GM23338 (cell line): ENCODE measurements at regions not wholly inside any gene's neighbourhood (a gene's known extent, or its start where the extent isn't known, plus 50 kb on each side); places are given as distances from the start of the nearest gene placed in this dataset.

ENCODE experiments used
- ATAC-seq: fragments of 200-7000 bp; cut with Tn5 transposase; 3 replicates; pipeline ENCODE4 v1.9.1; 2020
- DNase-seq: peaks from one replicate; pipeline ENCODE4 v3.0.0-alpha.2; 2015; ENCODE audit warnings: low spot score
- H2AFZ ChIP-seq: fragments of 200-600 bp; sonication (generic); 2 replicates; pipeline ENCODE4 v1.8.0; 2016; ENCODE audit warnings: antibody characterized with exemption, mild to moderate bottlenecking, moderate library complexity
- H3F3A ChIP-seq: fragments of 200-600 bp; sonication (generic); replicated peaks from 2 replicates; pipeline ENCODE4 v1.8.0; 2017; ENCODE audit warnings: antibody characterized with exemption, mixed run types, low read depth
- H3K27ac ChIP-seq: fragments of 200-600 bp; sonication (generic); 2 replicates; pipeline ENCODE4 v1.6.1; 2016; ENCODE audit warnings: low read depth
- H3K27me3 ChIP-seq: fragments of 200-600 bp; sonication (generic); 2 replicates; pipeline ENCODE4 v1.8.0; 2016; ENCODE audit warnings: mild to moderate bottlenecking, mixed run types, moderate library complexity; ENCODE audit not compliant: insufficient read depth
- H3K36me3 ChIP-seq: fragments of 200-600 bp; sonication (generic); 2 replicates; pipeline ENCODE4 v1.8.0; 2016; ENCODE audit warnings: mild to moderate bottlenecking; ENCODE audit not compliant: insufficient read depth
- H3K4me1 ChIP-seq: fragments of 200-600 bp; sonication (generic); 2 replicates; pipeline ENCODE4 v1.8.0; 2016; ENCODE audit warnings: mild to moderate bottlenecking, moderate library complexity; ENCODE audit not compliant: insufficient read depth
- H3K4me2 ChIP-seq: fragments of 200-600 bp; sonication (generic); 2 replicates; pipeline ENCODE4 v1.7.1; 2017; ENCODE audit warnings: mixed run types
- H3K4me3 ChIP-seq: fragments of 200-600 bp; sonication (generic); 2 replicates; pipeline ENCODE4 v1.6.1; 2016; ENCODE audit warnings: mixed run types
- H3K79me2 ChIP-seq: fragments of 200-600 bp; sonication (generic); replicated peaks from 2 replicates; pipeline ENCODE4 v1.8.0; 2017; ENCODE audit warnings: mild to moderate bottlenecking; ENCODE audit not compliant: insufficient read depth
- H3K9me2 ChIP-seq: fragments of 200-600 bp; sonication (generic); 2 replicates; pipeline ENCODE4 v1.8.0; 2017; ENCODE audit not compliant: insufficient read depth
- H4K20me1 ChIP-seq: fragments of 200-600 bp; sonication (generic); replicated peaks from 2 replicates; pipeline ENCODE4 v1.8.0; 2017; ENCODE audit warnings: mild to moderate bottlenecking; ENCODE audit not compliant: insufficient read depth
- H3K27ac Mint-ChIP-seq: 2 replicates; pipeline ENCODE4 v1.8.0; 2020; ENCODE audit warnings: inconsistent platforms, mild to moderate bottlenecking, moderate library complexity, mixed read lengths
- H3K27me3 Mint-ChIP-seq: 3 replicates; pipeline ENCODE4 v1.8.0; 2022; ENCODE audit warnings: low read depth, mild to moderate bottlenecking, moderate library complexity, mixed read lengths, inconsistent platforms; ENCODE audit not compliant: insufficient read depth, poor library complexity
- H3K36me3 Mint-ChIP-seq: 3 replicates; pipeline ENCODE4 v1.8.0; 2021; ENCODE audit warnings: low read depth, mild to moderate bottlenecking, inconsistent platforms, moderate library complexity, mixed read lengths
- H3K4me1 Mint-ChIP-seq: 3 replicates; pipeline ENCODE4 v1.8.0; 2020; ENCODE audit warnings: mild to moderate bottlenecking, inconsistent platforms, mixed read lengths
- H3K4me3 Mint-ChIP-seq: 3 replicates; pipeline ENCODE4 v1.8.0; 2021; ENCODE audit warnings: moderate library complexity, mild to moderate bottlenecking, inconsistent platforms, mixed read lengths
- H3K9me3 Mint-ChIP-seq: 3 replicates; pipeline ENCODE4 v1.8.0; 2020; ENCODE audit warnings: moderate library complexity, mild to moderate bottlenecking, inconsistent platforms, mixed read lengths
- CREB1 ChIP-seq: fragments of 250-450 bp; sonication (Bioruptor Pico); IDR thresholded peaks from 2 replicates; pipeline ENCODE4 v1.5.0; 2020; ENCODE audit warnings: low read depth, mild to moderate bottlenecking, moderate library complexity
- CTCF ChIP-seq, 2 experiments: fragments of 200-600 bp in 1 of 2; sonication (generic) in 1 of 2; conservative IDR thresholded peaks; 2 replicates each; pipeline versions ENCODE4 v1.5.1 to v1.6.1; 2016 to 2017; ENCODE audit warnings: antibody characterized with exemption in 2 of 2, low read depth in 2 of 2, mild to moderate bottlenecking in 2 of 2, moderate library complexity in 1 of 2
- NANOG ChIP-seq: IDR thresholded peaks from 2 replicates; pipeline ENCODE4 v1.6.1; 2016; ENCODE audit warnings: antibody characterized with exemption, borderline replicate concordance
- POLR2AphosphoS5 ChIP-seq: IDR thresholded peaks from 2 replicates; pipeline ENCODE4 v1.6.1; 2016; ENCODE audit warnings: antibody characterized with exemption, low read depth
- STAT1 ChIP-seq: IDR thresholded peaks from one replicate; pipeline ENCODE4 v1.6.1; 2016; ENCODE audit warnings: antibody characterized with exemption; ENCODE audit not compliant: unreplicated experiment
- ZNF114 ChIP-seq: fragments of 250-450 bp; sonication (Bioruptor Pico); IDR thresholded peaks from 2 replicates; pipeline ENCODE4 v1.5.0; 2020; ENCODE audit warnings: mild to moderate bottlenecking, moderate library complexity
- ZNF331 ChIP-seq: fragments of 250-450 bp; sonication (Bioruptor Pico); IDR thresholded peaks from 2 replicates; pipeline ENCODE4 v1.5.0; 2020; ENCODE audit warnings: low read depth, mild to moderate bottlenecking, moderate library complexity
- TF ChIP-seq, protein P1 (sequence below): IDR thresholded peaks from 2 replicates; pipeline ENCODE4 v1.6.1; 2016; ENCODE audit warnings: antibody characterized with exemption
- TF ChIP-seq, protein P2 (sequence below): IDR thresholded peaks from one replicate; pipeline ENCODE4 v1.6.1; 2018; ENCODE audit warnings: antibody characterized with exemption; ENCODE audit not compliant: unreplicated experiment

DNA sequence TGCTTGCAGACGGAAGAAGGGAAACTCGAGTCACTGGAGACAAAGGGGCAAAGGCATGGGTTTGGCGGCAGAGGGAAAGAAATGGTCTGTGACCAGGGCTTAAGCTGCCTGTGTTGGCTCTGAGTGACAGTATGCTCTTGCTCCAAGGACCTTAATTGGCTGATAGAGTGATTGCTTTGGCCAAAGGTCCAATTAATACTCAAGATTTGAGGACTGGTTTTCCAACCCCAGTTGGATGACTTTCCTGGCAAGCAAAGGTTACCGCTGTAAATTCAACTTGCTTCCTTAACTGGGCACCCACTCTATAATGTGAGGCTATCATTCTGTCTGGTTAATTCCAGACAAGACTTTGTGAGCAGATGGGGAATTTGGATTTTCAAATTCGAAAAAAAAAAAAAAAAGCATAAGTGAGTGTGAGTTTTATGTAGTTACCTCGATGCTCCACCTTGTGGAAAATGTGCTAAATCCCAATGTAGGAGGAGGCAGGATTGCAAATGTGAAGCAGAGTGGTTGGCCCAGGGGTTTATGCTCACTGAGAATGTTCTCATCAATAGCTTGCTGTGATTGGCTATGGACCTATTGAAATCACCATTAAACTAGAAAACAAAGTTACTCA, 150.7 kb upstream of the GMDS start:
- H3K4me2 ChIP-seq, result no peak overlapping the region
- H3K79me2 ChIP-seq, result no peaks in the 10 kb centered on the region
- no peaks in the 10 kb centered on the region for H3K27me3 ChIP-seq
- H3K4me3 ChIP-seq, result no peak overlapping the region
- no peak overlapping the region for H3K27ac ChIP-seq
- no peaks in the 10 kb centered on the region for H3K36me3 ChIP-seq
- peaks cover 15% of the 10 kb centered on the region for H3K9me3 Mint-ChIP-seq
- no peaks in the 10 kb centered on the region for H3K9me2 ChIP-seq
- DNase-seq, result peak; percentile 28
- H3K4me1 ChIP-seq, result no peaks in the 10 kb centered on the region
- no peak overlapping the region for H3K4me3 Mint-ChIP-seq
- H4K20me1 ChIP-seq, result no peaks in the 10 kb centered on the region
- TF ChIP-seq CTCF (conservative IDR thresholded peaks at IDR 0.05; ENCODE audit: low read depth in 2 of 2) (peak in 1 of 2 experiments; percentile 44; a peak in 2 of 4 replicates), ZNF114 (CRISPR knock-in tag) (no peak)
- H2AFZ ChIP-seq, result no peak overlapping the region
- H3K27ac Mint-ChIP-seq, result no peak overlapping the region
- H3K36me3 Mint-ChIP-seq, result peaks cover 9% of the 10 kb centered on the region; the same call in 2 of the 3 replicates
- peaks cover 5% of the 10 kb centered on the region for H3K27me3 Mint-ChIP-seq
- ATAC-seq, result peak; percentile 34; the same call in 2 of the 3 replicates
- no peaks in the 10 kb centered on the region for H3F3A ChIP-seq
- no peaks in the 10 kb centered on the region for H3K4me1 Mint-ChIP-seq

DNA sequence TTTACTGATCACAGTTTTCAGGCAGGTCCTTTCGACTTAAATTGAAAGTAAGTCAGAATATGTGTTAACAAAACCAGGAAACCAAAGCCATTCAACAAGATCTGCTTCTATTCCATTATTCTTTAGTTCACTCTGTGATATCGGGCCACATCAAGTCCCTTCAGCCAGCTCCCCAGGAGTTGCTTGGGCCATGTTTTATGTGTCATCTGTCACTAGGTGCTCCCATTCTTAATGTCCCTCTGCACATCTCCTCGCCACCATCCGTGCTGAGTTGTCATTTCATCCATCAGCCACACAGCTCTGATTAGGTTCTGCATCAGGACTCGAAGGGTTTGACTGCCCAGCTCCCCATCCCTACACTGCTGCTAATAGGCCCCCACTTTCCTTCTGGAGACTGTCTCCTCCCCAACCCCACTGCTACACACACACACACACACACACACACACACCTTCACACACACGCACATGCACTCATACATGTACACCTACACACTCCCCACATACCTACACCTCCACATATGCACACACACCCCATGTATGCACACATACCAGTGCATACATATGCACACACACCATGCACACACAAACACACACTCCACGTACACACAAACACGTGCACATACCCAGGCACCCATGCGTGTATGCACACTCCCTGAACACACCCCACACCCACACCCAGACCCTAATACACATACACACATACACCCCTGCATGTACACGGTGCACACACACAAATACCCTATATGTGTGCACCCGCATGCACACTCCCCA, 143.3 kb upstream of the GMDS start:
- TF ChIP-seq, protein P1, sequence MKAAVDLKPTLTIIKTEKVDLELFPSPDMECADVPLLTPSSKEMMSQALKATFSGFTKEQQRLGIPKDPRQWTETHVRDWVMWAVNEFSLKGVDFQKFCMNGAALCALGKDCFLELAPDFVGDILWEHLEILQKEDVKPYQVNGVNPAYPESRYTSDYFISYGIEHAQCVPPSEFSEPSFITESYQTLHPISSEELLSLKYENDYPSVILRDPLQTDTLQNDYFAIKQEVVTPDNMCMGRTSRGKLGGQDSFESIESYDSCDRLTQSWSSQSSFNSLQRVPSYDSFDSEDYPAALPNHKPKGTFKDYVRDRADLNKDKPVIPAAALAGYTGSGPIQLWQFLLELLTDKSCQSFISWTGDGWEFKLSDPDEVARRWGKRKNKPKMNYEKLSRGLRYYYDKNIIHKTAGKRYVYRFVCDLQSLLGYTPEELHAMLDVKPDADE, result no peak
- TF ChIP-seq NANOG, result no peak
- TF ChIP-seq POLR2AphosphoS5, result no peak
- TF ChIP-seq, protein P2, sequence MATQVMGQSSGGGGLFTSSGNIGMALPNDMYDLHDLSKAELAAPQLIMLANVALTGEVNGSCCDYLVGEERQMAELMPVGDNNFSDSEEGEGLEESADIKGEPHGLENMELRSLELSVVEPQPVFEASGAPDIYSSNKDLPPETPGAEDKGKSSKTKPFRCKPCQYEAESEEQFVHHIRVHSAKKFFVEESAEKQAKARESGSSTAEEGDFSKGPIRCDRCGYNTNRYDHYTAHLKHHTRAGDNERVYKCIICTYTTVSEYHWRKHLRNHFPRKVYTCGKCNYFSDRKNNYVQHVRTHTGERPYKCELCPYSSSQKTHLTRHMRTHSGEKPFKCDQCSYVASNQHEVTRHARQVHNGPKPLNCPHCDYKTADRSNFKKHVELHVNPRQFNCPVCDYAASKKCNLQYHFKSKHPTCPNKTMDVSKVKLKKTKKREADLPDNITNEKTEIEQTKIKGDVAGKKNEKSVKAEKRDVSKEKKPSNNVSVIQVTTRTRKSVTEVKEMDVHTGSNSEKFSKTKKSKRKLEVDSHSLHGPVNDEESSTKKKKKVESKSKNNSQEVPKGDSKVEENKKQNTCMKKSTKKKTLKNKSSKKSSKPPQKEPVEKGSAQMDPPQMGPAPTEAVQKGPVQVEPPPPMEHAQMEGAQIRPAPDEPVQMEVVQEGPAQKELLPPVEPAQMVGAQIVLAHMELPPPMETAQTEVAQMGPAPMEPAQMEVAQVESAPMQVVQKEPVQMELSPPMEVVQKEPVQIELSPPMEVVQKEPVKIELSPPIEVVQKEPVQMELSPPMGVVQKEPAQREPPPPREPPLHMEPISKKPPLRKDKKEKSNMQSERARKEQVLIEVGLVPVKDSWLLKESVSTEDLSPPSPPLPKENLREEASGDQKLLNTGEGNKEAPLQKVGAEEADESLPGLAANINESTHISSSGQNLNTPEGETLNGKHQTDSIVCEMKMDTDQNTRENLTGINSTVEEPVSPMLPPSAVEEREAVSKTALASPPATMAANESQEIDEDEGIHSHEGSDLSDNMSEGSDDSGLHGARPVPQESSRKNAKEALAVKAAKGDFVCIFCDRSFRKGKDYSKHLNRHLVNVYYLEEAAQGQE, result no peak
- TF ChIP-seq CREB1 (CRISPR knock-in tag), result no peak
- no peak for TF ChIP-seq STAT1
- no peak for TF ChIP-seq ZNF114 (CRISPR knock-in tag)
- no peak for TF ChIP-seq ZNF331 (CRISPR knock-in tag)
- DNase-seq (no peak), ATAC-seq (no peak)
- Mint-ChIP-seq H3K27me3 (peaks cover 7% of the 10 kb centered on the region), H3K9me3 (peaks cover 14% of the 10 kb centered on the region), H3K4me1 (no peaks in the 10 kb centered on the region), H3K27ac (no peak overlapping the region), H3K36me3 (peaks cover 9% of the 10 kb centered on the region; the same call in 2 of the 3 replicates), H3K4me3 (no peak overlapping the region)
- Histone ChIP-seq H3K4me2 (no peak overlapping the region), H3K4me3 (no peak overlapping the region), H4K20me1 (no peaks in the 10 kb centered on the region), H3K27me3 (no peaks in the 10 kb centered on the region), H3K79me2 (no peaks in the 10 kb centered on the region), H3K9me2 (no peaks in the 10 kb centered on the region), H2AFZ (no peak overlapping the region), H3K36me3 (no peaks in the 10 kb centered on the region), H3F3A (no peaks in the 10 kb centered on the region), H3K27ac (no peak overlapping the region), H3K4me1 (no peaks in the 10 kb centered on the region)
